GM18520 (cell line): ENCODE measurements at regions not wholly inside any gene's neighbourhood (a gene's known extent, or its start where the extent isn't known, plus 50 kb on each side); places are given as distances from the start of the nearest gene placed in this dataset.

Experiments used
- ATAC-seq: cut with Tn5 transposase; IDR thresholded peaks from one replicate; pipeline ENCODE4 v1.9.1; 2021; ENCODE audit not compliant: unreplicated experiment

DNA sequence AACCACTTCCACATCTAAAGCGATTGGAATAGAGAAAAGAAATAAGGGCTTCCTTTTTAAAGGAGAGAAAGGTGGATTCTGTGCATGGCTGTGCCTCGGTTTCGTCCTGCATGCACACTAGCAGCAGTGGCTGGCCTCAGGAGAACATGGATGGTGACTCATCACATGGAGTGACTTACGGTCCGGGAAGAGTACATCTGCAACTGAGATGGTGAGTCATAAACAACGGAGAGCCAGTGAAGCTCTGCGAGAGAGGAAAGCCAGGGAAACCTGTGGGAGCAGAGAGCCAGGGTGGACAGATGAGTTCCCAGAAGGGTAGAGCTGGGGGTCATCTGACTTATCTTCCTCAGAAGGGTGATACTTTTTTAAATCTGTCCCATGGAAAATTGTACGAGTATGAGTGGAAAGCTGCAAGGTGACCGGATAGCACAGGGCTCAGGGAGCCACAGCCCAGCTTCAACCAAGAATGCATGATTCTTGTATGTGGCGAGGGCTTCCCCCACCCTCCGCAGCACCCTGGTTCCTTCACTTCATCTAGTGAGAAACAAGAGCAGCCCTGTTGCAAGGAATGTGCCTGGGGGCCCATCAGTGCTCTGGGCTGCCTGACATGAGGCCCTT lies 259.1 kb downstream of the KLF6 start:
- no peak for ATAC-seq

DNA sequence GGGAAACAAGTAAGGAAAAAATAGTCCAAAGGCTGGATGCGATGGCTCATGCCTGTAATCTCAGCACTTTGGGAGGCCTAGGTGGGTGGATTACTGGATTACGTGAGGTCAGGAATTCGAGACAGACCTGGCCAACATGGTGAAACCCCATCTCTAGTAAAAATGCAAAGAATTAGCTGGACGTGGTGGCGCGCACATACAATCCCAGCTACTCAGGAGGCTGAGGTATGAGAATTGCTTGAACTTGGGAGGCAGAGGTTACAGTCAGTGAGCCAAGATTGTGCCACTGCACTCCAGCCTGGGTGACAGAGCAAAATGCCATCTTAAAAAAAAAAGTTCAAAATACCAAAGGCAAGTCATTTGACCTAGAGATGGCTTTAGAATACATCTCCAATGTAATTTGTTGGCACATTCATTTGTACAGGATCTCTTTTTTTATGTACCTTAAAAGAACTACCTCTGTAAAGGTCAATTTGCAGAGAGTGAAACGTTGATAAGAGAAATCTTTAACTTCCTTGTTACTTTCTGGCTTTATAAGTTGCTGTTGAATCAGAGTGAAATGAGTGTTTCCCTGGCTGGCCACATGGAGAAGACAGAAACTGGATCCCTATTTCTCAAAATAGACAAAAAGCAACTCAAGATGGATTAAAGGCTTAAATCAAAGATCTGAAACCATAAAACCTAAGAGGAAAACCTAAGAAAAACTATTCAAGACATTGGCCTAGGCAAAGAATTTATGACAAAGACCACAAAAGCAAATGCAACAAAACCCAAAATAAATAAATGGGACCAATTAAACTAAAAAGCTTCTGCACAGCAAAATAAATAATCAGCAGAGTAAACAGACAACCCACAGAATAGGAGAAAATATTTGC lies 260.7 kb downstream of the KLF6 start:
- ATAC-seq, result no peak

DNA sequence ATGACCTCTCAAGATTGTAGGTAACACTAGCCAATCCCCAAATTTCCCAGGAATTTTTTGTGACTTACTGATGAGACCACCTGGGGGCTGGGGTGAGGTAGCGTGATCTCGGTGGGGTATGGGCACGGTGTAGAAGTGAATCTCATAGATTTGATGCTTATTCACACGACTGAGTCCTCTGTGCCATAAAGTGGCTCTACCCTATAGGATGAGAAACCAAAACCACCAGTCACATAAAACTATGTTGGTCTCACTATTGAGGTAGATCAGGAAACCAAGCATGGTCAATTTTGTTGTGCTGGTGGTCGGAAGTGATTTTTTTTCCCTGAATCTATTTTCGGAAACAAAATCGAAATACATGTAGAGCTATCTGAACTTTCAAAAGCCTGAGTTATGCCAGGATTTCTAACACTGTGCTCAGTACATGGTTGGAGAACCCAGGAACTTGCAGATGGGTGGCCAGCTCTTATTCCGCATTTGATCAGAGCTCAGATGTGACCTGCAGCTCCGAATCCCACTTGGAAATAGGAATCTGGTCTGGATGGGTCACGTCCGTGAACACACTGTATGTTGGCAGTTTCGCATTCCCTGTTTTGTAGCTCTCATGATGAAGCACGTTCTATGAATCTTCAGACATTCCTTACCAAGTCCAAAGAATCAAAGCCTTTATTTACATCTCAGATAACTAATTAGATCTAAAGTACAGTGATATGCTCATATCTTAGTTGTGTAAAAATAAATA lies 261.5 kb downstream of the KLF6 start:
- no peak for ATAC-seq

DNA sequence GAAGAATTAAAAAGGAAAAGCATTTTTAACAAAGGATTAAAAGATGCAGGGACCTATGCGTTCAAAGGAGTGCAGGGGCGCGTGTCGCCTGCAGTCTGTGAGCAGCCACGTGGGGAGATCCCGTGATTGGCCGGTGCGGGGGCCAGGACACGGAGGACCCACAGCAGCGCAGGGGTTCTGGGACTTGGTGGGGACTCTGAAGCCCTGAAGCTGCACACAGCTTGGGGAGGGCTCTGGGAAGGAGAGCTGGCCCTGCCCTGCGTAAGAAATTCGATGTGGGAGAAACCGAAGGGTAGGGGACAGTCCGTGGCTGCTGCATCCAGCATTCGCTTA lies 268.1 kb downstream of the KLF6 start:
- ATAC-seq, result no peak

DNA sequence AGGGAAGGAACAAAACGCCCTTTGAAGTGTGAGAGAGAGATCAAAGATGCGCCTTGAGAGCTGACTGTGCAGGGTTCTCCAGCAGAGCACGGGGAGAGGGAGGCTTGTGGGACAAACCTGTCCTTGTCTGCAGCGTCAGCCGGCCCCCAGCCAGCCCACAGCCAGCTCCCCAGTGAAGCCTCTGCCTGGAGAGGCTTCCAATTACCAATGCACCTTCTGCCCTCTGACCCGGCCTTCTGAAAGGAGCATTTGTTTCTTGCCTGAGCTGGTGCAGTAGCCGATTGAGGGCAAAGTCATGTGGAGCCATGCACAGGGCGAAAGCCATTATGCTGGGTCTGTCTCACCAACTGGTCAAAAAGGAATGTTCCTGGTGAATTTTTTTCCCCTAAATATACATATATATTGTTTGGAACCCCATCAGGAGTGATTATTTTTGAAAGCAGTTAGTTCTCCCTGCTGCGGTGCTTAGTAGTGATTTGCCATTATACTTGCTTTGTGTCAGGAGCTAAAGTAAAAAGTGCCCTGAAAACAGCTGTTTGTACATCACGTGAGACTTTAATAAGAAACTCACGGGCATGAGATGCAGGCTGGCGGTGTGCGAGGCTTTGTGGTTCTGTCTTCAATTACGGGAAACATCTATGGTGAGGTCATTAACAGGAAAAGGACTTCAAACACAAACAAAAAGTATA lies 268.6 kb downstream of the KLF6 start:
- ATAC-seq, result no peak

DNA sequence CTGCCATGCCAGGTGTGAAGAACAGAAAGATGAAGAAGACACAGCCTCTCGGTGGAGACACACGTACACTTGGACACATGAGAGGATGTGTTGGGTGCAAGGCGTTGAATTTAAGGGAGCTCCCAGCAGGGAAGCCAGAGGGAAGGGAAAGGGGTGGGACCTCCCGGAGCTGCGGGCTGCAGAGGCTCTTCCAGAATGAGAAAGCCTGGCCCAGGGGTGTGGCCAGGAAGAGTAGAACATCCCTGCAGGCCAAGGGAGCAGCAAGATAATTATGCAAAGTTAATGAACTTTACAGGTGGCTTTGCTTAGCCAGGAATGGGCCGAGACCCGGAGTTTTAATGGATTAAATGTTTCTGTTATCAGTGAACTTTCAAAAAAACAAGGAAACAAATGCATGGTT lies 270.3 kb downstream of the KLF6 start:
- ATAC-seq, result no peak

DNA sequence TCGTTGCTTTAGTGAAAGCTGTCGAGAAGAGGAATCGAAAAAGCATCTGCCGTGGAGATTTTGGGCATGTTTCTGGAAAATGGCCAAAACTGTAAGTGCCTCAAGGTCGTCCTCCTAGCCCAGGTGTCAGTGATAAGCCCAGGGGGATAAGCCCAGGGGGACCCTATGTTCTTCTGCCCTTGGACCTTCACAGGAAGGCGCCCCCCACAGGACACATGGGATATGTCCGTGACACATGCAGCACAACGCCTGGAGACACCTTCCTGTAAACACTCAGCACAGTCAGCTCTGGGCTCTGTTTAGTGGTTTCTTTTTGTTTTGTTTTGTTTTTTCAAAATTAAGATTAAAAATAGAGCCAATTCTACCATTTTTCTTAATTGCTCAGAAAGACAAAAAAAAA lies 272.7 kb downstream of the KLF6 start:
- no peak for ATAC-seq

DNA sequence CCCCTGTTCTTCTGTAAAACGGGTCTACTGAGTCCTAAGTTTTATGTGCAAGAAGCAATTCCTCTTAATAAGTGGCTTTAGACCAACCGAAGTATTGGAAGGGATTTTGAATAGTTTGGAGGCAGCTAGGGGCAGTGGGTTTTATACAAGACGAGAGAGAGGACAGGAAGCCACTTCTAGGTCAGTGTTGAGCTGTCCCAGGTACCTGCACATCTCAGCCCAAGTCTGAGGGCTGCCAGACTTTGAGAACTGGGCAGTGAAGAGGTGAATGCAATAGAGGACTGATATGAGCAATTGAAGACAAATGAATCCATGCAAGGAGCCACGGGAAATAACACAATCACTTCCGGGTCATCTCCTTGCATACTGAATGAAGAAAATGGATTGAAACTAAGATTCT lies 273.5 kb downstream of the KLF6 start:
- no peak for ATAC-seq

DNA sequence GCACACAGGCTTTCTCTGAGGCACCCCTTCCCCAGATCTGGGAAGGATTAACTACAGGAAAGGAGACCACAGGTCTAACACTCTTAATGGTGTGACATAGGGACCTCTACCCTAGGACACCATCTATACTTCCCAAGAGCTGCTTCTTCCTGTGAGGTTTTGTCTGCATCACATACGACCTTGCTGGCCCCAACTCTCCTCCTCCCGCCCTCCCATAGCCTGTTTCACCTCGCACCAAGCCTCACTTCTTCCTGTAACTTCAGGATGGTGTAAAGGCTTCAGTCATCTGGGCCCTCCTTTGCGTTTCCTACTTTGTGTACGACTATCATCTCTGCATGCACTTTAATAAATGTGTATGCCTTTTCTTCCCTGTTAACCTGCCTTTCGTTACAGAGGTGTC lies 274.3 kb downstream of the KLF6 start:
- ATAC-seq, result no peak

DNA sequence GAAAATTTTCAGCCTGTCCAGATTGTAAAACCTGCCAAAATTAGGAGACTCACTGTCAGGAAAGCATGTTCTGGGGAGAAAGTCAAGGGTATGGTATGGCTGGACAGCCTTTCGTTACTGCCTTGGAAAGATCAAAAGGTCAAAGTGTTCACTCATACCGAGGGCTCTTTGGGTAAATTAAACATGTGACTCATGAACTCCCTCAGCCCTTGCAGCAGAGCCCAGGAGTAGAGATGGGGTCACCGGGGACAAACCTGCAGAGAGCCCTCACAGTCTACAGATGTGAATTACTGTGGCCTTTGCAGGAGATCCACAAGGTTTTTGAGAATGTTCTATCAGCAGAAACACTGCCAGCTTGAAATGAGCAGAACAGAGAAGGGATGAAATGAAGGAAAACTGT lies 275.7 kb downstream of the KLF6 start:
- no peak for ATAC-seq

DNA sequence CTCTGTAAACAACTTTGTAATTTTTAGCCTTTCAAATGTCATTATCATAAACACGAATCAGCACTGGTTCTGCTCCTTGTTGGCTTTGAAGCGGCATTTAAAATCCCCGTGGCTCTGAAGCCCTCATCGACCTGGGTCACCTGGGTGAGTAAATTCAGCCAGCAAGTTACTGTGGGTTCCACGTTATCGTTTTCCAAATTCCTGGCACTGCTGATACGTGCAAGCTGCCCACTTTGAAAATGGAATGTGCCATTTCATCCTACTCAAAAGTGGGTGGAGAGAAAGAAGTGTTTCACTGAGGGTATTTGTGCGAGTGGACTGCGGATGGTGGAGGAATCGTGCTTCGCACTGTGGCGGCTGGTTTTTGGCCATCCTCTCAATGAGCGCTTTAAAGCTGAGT lies 281.7 kb downstream of the KLF6 start:
- ATAC-seq, result no peak

DNA sequence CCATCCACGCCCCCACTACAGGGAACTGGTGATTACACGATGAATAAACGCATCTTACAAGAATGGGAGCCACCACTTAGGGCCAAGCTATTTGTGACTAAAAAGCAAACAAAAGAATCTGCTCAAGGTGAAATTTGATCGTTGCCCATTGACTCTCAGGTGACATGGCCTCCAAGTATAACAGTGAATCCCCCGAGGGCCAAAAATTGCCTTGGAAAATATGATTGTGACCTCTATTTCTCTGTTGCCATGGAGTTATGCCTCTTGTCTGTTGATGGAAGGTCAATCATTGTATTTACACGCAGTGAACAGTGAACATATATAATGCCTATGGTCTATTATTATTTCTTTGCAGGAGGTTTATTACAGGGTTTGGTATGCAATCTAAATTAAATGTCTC lies 282.3 kb downstream of the KLF6 start:
- ATAC-seq, result no peak

DNA sequence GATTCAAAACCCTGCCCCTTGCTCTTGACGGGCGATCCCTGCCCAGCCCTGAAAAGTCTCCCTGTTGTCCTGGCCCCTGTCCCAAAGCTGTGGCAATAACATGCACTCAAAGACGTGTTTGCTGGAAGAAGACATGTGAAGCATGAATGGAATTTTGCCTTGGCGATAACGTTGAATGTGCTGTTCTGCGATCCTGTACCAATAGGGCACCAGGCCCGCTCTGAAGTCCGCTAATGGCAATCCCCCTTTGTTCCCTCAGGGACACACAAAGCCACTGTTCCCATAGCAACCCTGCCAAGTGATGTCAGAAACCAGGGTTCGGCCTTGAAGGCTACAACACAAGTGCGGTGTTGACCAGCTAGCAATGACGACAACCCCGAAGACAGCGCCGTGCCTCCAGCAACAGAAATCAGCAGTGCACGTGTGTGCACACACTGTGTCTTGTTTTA lies 284.6 kb downstream of the KLF6 start:
- no peak for ATAC-seq

DNA sequence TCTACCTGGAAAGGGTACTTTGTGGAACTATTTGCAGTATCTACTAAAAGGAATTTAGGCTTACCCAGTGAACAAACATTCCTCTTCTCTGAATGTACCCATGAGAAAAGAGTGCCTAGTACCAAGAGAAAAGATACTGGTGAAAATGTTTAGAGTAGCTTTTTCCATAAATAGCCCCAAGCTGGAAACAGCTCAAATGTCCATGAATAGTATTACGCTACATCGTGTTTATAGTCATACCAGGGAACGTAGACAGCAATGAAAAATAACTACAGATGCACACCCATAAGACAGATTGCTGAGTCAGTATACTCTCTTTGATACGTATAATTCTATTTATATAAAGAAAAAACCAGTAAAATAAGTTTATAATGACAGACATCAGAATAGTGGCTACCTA lies 285.9 kb downstream of the KLF6 start:
- ATAC-seq, result no peak

DNA sequence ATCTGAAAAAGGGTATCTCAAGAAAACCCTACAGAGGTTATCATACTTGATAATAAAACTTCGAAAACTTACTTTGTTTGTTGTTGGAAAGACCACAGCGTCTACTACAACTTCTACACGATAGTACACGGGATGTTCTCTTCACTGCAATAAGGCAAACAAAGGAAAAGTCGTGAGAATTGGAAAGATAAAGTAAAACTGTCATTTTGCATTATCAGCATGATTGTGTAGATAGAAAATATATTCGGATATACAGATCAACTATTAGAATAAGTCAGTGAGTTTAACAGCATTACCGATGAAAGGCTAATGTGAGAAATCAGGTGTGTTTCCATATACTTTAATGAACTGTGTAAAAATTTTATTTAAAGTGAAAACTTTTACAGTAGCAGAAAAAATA lies 287.4 kb downstream of the KLF6 start:
- no peak for ATAC-seq

DNA sequence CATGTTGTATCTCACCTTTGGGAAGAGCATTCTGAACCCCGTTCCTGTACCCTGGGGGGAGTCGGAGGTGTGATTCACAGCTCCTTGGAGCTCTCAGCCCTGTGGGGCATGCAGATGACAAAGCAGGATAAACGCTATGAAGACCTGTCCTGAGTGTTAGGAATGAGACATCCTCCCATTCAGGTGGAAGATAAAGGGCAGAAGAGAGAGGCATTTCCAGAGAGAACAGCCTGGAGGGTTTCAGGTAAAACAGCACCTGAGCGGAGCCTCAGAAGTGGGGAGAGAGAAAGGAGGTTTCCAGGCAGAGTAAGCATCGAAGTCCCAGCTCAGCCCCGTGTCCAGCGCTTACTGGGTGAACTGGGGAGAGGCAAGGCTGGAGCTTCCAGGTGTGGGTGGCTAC lies 288.9 kb downstream of the KLF6 start:
- no peak for ATAC-seq

DNA sequence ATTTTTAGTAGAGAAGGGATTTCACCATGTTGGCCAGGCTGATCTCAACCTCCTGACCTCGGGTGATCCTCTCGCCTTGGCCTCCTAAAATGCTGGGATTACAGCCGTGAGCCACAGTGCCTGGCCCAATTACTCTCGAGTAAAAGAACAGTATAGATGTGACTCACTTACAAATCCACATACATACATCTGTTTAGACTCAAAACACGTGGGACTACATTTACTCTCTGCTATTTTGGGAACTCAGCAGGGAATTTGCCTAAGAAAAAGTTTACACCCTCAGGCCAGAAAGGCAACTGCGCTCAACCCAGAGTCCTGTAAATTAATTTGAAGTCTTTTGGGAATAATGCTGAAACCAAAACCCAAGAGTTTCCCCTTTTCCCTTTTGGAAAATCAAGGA lies 289.7 kb downstream of the KLF6 start:
- no peak for ATAC-seq

DNA sequence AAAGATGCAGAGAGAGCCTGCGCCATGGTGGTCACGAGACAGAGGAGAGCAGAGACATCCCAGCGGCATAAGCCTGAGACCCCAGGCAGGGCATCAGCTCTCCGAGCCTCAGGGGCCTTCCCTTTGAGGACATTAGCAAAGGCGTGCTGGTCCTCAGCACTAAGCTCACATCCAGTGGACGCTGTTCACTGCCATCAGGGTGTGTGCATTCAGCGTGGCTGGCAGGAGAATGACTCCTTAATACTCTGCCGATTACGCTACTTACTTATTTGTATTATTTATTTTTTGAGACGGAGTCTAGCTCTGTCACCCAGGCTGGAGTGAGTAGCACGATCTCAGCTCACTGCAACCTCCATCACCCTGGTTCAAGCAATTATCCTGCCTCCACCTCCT lies 290.2 kb downstream of the KLF6 start:
- ATAC-seq, result no peak

DNA sequence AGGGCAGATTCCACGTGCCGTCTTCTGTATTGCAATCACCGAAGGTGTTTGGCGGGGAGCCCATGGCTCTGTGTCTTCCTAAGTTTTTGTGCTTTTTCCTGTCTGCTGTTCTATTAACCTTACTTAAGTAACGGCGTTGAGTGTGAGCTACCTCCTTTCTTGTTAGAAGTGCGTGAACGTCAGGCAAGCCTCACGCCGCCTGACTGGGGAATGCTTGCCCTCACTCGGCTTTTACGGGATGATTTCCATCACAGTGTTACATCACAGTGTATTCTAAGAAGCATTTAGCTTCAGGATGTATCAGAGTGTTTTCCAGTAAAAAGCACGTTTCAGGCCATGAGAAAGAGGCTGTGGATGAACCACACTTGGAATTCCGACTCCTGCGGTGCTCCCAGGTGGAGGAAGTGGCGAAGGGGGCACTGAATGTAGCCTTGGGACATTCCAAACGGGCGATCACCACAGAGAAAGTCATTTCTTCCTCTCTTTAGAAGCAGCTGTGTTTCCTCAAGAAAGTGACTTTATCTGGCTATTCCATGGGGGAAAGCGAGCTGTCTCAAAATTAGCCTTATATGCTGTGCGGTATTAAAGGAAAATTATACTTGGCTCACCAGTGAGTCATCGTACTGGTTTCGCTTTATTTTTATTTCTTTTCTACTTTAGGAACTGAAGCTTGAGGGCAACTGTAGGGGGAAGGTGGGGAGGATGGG lies 290.7 kb downstream of the KLF6 start:
- ATAC-seq, result no peak

DNA sequence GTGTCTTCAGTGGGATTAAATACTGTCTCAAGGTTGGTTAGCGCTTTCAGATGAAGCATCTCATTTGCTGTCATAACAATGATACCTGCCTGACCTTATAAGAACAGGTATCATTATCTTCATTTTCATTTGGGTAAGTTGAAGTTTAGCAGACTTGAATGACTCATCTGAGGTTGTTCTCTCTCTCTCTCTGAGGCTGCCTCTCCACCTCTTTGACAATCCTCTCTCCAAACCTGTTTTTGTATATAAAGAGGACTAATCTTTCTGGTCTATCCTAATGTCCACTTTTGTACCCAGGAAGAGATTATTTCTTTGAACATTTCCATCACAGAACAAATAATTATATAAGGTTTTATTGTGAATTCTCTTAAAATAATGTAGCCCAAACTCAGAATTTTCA lies 291.4 kb downstream of the KLF6 start:
- no peak for ATAC-seq

DNA sequence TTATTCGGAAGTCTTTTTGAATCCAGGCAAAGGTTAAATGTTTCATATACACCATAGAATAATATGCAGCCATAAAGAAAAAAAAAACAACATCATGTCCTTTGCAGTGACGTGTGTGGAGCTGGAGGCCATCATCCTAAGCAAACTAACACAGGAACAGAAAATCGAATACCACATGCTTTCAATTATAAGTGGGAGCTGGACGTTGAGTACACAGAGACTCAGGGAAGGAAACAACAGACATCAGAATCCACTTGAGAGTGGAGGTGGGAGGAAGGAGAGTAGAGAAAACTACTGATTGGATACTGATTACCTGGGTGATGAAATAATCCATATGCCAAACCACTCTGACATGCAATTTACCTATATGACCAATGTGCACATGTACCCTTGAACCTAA lies 293.4 kb downstream of the KLF6 start:
- no peak for ATAC-seq
